ENCODE measurements at regions not wholly inside any gene's neighbourhood (a gene's known extent, or its start where the extent isn't known, plus 50 kb on each side); places are given as distances from the start of the nearest gene placed in this dataset.

- no peak for DNase-seq (ENCODE audit: low read depth)
- TF ChIP-seq CTCF (IDR thresholded peaks at IDR 0.05; ENCODE audit: insufficient read depth, low read depth, low read length) = no peak
- no peak overlapping the region for H3K4me3 ChIP-seq (ENCODE audit: low read depth, low read length)
Measured at GRCh38 chr17:71111460-71111859, 942.1 kb downstream of the KCNJ2 start.

GRCh38 chr17:71111934-71112333 is 942.6 kb downstream of the KCNJ2 start:
- DNase-seq (ENCODE audit: low read depth) = no peak
- TF ChIP-seq CTCF (IDR thresholded peaks at IDR 0.05; ENCODE audit: insufficient read depth, low read depth, low read length) = no peak

GRCh38 chr17:71113347-71113746 is 944.0 kb downstream of the KCNJ2 start:
- DNase-seq (ENCODE audit: low read depth) = no peak
- TF ChIP-seq CTCF (IDR thresholded peaks at IDR 0.05; ENCODE audit: insufficient read depth, low read depth, low read length) = no peak
- H3K4me3 ChIP-seq (ENCODE audit: low read depth, low read length) = no peak overlapping the region

More at GRCh38 chr17:71111934-71112333, 942.6 kb downstream of the KCNJ2 start:
- no peak overlapping the region for H3K4me3 ChIP-seq (ENCODE audit: low read depth, low read length)

GRCh38 chr17:71114911-71115668 is 945.8 kb downstream of the KCNJ2 start:
- no peak overlapping the region for H3K4me3 ChIP-seq (ENCODE audit: low read depth, low read length)
- TF ChIP-seq CTCF (IDR thresholded peaks at IDR 0.05; ENCODE audit: insufficient read depth, low read depth, low read length) = no peak

GRCh38 chr17:71115669-71115972 is 946.3 kb downstream of the KCNJ2 start:
- H3K4me3 ChIP-seq (ENCODE audit: low read depth, low read length) = no peak overlapping the region
- DNase-seq (ENCODE audit: low read depth) = peak; percentile 81
- no peak for TF ChIP-seq CTCF (IDR thresholded peaks at IDR 0.05; ENCODE audit: insufficient read depth, low read depth, low read length)

More at GRCh38 chr17:71114911-71115668, 945.8 kb downstream of the KCNJ2 start:
- no peak for DNase-seq (ENCODE audit: low read depth)

GRCh38 chr17:71117466-71117865 is 948.1 kb downstream of the KCNJ2 start:
- TF ChIP-seq CTCF (IDR thresholded peaks at IDR 0.05; ENCODE audit: insufficient read depth, low read depth, low read length) = no peak
- DNase-seq (ENCODE audit: low read depth) = no peak

GRCh38 chr17:71118039-71118438 is 948.7 kb downstream of the KCNJ2 start:
- TF ChIP-seq CTCF (IDR thresholded peaks at IDR 0.05; ENCODE audit: insufficient read depth, low read depth, low read length) = peak; percentile 38
- DNase-seq (ENCODE audit: low read depth) = peak; percentile 26
- H3K4me3 ChIP-seq (ENCODE audit: low read depth, low read length) = no peak overlapping the region

More at GRCh38 chr17:71117466-71117865, 948.1 kb downstream of the KCNJ2 start:
- no peak overlapping the region for H3K4me3 ChIP-seq (ENCODE audit: low read depth, low read length)

Measured in fibroblast of villous mesenchyme (primary cell).